GM21619 (cell line): ENCODE measurements at regions not wholly inside any gene's neighbourhood (a gene's known extent, or its start where the extent isn't known, plus 50 kb on each side); places are given as distances from the start of the nearest gene placed in this dataset.
A peak's percentile ranks its signal among the peaks of the same experiment; 100 is the strongest.

Experiments used
- ATAC-seq: cut with Tn5 transposase; IDR thresholded peaks from one replicate; pipeline ENCODE4 v1.9.1; 2021; ENCODE audit not compliant: unreplicated experiment

DNA sequence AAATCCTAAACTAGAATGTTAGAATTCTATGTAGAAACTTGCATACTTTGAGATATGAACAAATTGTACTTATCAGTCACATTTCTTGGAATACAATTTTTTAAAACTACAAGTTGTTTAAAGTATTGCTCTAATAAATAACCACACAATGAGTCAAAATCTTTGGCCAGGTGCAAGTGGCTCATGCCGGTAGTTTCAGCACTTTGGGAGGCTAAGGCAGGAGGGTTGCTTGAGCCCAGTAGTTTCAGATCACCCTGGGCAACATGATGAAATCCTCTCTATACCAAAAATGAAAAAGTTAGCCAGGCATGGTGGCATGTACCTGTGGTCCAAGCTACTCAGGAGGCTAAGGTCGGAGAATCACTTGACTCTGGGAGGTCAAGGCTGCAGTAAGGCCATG lies 257.8 kb downstream of the COX7C start:
- ATAC-seq, result no peak

DNA sequence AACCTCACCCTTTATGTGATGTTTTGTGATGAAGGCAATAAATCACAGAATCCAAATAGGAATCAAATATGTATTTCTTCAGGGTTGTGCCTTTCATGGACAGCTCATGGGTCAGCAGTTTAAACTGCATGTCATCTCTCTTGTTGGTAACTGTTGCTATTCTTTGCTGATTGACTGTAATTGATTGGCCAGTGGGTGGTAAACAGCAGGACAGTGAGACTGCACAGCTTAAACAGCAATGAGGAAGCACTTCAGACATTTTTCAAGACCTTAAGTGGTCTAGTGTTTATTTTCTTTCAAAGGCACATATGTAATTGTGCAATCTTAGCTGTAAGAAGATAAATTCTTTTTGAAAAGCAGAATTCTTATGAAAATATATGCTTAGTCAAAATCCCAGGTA lies 260.5 kb downstream of the COX7C start:
- ATAC-seq, result no peak

GRCh38 chr5:86879086-86879485 lies 261.3 kb downstream of the COX7C start:
- ATAC-seq, result no peak

- ATAC-seq, result no peak
These were observed 262.6 kb downstream of the COX7C start for GRCh38 chr5:86880344-86880743.

DNA sequence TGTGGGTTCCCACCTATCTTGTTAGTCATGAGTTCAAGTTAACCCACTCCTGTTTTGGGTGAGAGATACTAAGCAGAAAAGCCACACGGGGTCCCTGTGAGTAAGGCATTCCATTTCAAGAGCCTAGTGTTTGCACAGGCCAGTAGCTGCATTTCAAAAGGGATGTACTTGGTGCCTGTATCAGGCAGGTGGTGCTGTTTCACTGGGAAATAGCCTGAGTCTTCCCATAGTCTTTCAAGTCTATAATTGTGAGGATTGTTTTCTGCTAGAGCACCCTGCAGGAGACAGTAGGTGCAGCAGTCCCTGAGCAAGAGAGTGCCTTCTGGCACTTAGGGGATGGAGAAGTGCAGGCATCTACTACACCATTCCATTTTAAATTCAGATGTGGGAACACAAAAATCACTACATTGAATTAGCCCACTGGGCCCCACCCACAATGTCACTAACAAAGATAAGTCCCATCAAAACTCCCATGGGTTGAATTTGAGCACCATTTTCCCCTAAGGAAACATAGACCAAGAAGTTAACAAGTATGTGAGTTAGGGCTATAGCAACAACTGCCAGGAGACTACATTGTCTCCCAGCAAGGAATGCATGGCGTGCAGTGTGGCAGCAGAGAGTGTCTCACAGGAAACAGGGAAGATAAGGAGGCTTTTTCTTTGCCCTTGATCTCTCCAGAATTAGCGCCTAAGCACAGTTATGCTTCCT lies 263.2 kb downstream of the COX7C start:
- peak; percentile 96 for ATAC-seq

DNA sequence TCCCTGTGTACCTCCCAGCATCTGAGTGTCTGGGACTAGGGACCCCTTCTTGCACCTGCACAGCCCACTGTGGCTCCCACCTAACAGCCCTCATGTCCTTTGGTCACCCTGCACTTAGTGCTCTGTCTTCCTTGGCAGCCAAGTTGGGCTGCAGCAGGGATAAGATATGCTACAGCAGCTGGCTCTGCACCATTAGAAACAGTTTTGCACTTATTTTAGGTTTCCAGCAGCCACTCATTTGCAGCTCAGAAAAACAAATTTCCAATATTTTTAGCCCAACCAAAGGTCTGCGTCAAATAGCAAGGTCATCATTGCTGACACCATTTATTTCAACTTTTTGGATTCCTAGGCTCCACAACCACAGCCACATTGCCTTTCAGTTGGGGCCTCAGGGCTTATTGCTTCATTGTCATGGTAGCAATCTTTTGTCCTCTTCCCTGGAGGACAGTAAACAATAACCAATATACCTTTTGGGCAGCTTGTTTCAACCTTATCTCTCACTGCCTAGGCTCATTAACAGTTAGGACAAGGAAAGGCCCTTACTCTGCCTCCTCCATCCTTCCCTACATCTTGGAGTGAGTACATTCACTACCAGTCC lies 263.9 kb downstream of the COX7C start:
- ATAC-seq, result no peak

DNA sequence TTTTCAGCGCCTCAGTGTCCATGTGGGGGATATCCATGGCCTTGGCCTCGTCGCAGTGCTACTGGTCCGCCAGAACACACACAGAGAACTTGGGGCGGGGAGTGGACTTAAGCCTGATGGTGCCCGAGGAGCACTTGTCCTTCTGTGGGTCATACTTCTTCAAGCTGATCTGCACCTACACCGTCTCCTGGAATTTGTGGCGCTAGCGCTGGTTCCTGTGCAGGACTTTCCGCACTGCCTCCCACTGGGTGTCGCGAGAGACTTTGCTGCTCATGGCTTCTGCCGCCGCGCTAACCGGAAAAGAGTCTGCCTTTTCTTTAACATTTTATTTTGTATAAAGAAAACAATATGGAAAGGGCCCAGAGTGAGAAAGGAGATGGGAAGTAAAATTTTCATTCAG lies 266.9 kb downstream of the COX7C start:
- ATAC-seq, result no peak

- ATAC-seq, result no peak
These were observed 267.3 kb downstream of the COX7C start for GRCh38 chr5:86885011-86885410.

DNA sequence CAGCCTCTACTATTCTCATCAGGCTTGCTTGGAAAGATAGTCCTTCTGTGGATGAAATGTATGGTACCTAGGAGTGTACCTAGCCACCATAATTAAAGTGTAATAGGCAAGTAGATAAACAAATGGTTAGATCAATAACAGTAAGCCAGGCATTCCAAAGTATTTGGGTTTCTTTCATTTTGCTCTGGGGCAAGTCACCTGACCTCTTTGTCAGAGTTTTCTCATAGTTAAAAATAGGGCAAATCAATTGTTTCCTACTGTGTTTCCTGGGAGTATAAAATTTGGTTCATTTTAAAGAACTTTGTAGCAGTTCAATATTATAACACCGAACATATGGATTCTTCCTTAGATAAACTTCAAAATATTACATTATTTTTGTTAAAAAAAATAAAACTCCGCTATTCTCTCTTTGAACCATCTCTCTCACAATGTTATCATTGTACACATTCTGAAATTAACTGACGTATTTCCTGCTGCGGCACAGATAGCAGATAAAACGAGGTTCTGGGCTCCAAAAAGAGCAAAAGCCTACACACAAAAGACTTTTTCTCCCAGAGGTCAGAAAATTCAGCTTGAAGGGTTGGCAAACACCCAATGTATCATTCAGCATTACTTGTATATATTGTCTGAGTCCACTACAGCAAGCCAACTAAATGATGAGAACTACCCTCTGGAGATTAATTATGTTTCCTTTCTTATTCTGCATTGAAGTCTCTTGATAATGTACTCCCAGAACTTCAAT lies 267.9 kb downstream of the COX7C start:
- ATAC-seq, result no peak

GRCh38 chr5:86890375-86890774 lies 272.6 kb downstream of the COX7C start:
- ATAC-seq, result no peak

DNA sequence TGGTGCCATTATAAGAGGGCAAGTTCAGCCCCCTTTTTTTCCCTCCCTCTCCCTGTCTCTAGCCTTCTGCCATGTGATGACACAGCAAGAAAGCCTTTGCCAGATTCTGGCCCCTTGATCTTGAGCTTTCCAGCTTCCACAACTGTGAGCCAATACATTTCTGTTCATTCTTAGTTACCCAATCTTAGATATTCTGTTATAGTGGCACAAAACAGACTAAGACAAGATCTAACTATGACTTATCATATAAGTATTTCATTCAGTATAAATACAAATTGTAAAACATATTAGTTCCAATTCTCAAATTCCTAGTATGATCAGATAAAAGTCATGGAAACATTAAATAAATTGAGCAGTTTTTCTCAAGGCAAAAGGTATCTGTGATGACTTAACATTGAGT lies 276.3 kb downstream of the COX7C start:
- no peak for ATAC-seq

DNA sequence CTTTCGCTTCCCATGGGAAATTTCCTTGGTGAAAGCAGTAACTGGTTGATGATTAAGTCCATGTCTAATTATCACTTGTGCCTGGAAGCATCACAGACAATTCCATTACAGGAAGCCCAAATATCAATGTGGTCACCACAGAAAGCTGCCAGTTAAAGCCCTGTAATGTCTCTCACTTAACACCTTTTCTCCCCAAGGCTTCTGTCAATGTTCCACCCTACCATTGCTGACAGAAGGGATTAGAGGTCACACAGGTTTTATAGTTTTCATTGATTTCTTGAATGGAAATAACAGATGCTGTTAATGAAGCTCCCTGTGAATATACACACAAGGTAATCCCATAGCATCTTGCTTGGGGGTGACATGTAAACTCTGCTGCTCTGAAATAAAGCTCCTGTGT lies 279.2 kb downstream of the COX7C start:
- no peak for ATAC-seq

DNA sequence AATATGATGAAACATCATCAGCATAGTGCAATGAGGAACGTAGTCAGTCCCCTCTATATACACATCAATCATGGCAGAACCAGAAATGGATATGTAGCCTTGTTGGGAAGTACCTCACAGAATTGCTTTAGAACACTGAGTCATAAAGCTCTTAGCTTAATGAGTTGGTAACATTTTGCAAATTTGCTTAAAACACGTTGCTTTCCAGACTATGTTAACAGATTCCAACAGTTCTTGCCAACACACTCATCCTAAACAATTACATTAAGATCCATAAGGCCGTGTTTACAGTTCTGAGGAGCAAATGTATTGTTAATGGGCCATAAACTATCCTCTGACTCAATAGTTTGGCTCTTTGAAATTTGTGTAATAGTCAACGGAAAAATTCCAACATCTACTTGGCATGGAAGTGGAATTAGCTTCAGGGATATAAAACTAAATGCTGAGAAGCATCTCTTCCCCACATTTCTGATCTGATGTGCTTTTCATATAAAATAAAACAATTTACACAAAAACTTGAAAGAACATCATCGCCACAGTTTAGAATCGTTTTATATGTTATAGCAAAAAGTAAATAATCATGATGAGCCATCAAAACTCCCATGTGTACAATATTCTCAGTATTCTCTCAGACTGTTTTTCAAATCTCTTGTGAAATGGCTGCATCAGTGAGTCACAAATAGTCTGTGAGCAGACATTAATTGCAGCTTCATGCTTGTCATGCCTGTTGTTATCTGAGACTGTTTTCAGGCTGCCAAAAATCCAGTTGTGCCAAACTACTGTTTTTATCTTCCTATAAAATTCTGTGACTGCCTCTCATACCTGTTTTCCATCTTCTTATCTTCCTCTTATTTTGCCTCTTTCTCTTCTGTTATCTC lies 291.9 kb downstream of the COX7C start:
- ATAC-seq, result no peak

DNA sequence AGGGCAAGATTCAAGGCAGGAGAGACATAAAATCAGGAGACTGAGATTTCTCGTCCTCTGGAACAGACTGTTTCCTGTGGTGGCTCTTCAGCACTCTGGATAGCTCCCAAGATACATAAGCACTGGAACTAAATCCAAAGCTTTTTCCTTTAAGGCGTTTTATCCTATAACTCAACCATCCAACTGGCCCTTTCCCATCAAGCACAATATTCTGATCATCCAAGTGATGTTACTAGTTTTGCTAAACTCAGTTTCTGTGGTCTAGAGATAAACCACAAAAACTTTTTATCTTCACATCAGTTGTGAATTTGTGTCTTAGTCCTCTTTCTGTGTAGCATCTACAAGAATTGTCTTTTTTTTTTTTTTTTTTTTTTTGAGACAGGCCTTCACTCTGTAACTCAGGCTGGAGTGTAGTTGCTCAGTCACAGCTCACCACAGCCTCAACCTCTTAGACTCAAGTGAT lies 299.4 kb downstream of the COX7C start:
- no peak for ATAC-seq

DNA sequence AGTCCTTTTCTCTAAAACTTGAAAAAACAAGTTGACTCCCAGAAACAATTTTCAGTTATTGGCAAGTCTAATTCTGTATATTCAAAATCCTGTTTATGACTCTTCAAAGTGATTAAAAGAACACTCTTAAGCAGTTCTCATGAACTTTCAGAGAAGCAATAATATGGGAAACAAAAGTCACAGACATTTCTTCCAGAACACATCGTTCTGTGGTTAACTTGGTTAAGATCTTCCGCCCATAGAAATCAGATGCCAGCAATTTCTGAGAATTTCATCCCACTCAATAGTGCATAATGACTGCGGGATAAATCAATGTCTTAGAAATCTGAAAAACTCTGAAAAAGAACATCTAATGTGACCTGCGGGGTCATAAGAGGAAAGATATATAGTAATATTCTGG lies 300.5 kb downstream of the COX7C start:
- no peak for ATAC-seq

GRCh38 chr5:86926033-86926432 lies 308.3 kb downstream of the COX7C start:
- ATAC-seq, result no peak

DNA sequence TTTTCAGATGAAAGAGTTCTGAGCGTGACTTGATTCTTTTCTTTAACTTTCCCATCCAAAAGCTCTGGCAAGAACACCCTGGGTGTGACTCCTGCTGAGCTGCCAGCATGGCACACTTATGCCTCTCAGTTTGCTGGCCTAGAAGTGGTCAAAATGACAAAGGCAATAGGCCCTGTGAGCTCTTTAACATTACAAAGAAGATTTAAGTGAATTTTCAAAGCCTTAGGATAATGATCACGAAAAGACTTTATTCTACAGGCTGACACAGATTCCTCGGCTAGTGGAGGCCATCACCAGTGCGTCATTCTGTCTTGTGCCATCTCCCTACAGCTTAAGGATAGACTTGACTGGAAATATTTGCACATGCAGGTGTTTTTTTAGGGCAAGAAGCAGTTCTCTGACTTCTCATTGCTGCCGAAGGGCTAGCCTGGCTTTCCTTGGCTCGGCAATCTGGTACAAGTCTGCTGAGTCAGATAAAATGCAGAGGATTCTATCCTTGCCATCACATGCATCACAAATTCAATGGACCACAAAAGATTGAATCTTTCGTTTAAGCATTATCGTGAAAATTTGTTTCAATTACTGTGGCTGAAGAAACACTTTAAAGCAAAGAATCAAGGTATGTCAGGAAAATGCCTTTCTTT lies 311.5 kb downstream of the COX7C start:
- no peak for ATAC-seq

GRCh38 chr5:86951761-86952160 lies 315.9 kb upstream of the RASA1 start:
- ATAC-seq, result no peak

- no peak for ATAC-seq
These were observed 302.8 kb upstream of the RASA1 start for GRCh38 chr5:86964889-86965288.

DNA sequence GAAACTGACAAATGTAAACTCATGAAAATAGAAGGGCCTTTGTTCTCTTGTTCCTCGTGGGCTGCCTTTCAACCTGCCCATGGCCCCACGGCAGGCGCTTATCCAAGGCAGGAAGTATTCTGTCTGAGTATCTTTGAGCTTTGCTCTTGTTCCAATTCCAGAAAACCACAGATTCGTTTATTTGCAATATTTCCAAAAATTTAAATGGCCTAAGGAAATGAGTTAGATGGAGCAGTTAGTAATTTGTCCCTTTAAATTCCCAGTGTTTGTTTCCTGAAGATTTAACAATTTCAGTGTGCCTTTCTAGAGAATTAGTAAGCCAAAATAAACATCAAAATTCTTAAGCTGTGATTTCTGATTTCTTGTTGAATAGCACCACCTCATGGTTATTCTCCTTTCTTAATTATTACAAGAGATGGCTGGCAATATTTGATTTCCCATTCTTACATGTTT lies 299.4 kb upstream of the RASA1 start:
- no peak for ATAC-seq

- ATAC-seq, result no peak
These were observed 297.3 kb upstream of the RASA1 start for GRCh38 chr5:86970361-86970760.
